HG02970 (cell line): ENCODE measurements at regions not wholly inside any gene's neighbourhood (a gene's known extent, or its start where the extent isn't known, plus 50 kb on each side); places are given as distances from the start of the nearest gene placed in this dataset.

Experiments
- ATAC-seq: cut with Tn5 transposase; IDR thresholded peaks from one replicate; pipeline ENCODE4 v1.9.1; 2021; ENCODE audit warnings: mild to moderate bottlenecking, moderate library complexity, moderate number of reproducible peaks; ENCODE audit not compliant: unreplicated experiment, low FRiP score

DNA sequence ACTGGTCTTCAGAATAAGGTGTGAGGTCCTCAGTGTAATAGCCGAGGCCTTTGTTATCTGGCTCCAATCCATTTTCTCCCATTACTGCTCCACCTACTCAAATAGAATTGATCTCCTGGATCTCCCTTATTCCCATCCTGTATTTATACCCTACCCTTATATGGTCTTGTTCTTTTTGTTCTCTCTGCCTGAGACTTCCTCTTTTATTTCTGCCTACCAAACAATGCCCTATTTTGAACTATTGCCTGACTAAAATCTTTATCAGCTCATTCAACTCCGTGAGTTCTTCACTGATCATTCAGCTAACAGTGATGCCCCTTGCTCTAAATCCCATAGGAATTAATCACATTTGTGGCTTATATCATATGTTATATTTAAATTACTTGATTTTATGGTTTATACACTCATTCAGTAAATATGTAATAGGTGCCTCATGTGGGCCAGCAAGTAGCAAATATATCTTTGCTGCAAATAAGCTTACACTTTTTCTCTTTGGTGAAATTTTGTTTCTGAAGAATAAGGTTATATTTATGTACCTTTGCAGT lies 417.5 kb upstream of the MEF2C start:
- no peak for ATAC-seq

DNA sequence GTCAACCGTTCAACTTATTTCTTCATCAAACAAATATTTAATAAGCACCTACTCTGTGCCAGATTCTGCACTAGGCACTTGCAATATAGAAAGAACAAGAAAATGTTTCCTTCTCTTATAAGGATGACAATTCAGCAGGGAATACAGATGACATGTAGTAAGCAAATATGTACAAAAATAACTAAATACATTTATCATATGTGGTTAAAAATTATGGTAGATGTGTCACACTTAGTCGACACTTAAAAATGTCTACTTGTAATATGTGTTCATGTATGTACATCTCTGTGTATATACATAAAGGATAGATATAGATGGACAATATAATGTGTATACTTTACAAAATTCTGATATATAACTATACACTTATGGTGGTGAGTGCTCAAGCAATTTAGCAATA lies 417.0 kb upstream of the MEF2C start:
- no peak for ATAC-seq

DNA sequence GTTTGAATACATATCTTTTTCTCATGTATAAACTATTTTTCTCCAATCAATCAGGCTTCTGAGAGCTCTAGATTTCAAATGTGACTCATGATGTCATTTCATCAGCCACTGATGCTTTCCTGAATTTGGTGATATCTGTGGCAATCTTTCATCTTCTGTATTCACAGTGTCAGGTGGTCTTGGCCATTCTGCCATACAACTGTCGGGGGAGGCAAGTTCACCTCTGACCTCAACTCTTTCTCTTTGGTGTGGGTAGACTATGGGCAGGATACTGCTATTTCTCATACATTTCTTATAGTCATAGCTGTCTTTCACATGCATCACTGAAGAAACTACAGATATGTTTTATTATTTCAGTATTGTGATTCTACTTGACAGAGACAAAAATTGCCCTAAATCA lies 414.1 kb upstream of the MEF2C start:
- no peak for ATAC-seq

DNA sequence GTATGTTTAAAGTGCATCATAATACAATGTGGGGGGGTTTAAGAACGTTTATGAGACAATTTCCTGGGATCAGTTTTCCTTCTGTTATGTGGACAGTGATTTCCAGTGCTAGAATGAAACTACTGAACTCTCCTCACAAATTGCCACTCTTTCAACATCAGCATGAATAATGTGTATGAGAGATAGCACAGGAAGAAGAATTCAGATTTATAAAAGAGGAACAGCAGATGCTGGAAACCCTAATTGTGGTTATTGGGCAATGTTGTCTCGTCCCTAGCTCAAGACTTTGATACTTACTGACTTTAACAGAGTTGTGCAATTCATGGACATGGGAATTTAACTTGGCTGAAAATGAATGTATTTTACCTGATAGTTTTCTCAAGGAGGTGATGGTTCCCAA lies 410.8 kb upstream of the MEF2C start:
- no peak for ATAC-seq

DNA sequence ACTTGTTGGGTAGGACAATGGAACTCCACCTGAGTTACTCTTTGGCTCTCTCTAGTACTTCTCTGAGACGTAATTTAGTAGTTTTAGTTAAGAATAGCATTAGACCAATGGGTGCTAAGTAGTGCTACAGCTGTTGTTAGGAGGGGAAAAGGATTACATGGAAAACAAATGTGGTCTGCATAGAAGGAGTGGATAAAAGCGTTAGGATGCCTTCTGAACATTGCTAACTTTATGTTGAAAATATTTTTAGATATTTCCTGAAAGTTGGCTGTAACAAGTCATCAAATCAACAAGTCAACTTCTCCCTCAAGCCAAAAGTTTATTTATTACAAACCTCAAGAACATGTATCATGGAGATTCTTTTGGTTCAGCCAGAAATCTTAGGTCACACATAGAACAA lies 409.5 kb upstream of the MEF2C start:
- ATAC-seq = no peak

DNA sequence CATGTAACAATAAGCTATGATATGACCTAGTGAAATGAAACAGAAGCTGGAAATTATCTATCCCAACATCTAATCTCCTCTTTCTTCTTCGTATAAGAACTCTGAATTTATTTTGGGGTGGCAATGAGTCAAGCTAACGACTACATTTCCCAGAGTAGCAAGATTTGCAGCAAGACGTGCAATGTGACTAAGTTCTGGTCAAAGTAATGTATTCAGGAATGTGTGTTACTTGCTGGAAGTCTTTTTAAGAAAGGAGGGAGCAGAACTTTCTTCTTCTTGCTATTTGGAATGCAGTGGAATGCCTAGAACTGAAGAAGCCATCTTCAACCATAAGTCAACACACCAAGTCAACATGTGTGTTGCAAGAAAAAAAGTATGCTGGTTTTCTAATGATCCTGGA lies 406.6 kb upstream of the MEF2C start:
- no peak for ATAC-seq

DNA sequence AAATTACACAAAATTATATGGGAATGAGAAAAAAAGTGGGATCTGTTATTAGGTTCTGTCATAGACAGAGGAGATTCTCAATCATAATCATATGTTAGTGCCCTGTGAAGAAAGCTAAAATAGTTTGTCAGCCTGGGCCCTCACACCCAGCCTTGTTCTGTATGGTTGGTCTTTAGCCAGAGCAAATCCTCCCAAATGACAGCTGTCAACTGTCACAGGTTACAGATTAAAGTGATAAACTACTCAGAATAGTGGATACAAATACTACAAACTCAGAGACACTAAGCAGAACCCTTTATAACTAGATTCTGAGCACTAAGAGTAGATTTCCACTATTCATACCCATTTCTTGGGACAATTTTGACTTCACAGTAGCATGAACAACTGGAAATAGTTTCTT lies 405.0 kb upstream of the MEF2C start:
- no peak for ATAC-seq

DNA sequence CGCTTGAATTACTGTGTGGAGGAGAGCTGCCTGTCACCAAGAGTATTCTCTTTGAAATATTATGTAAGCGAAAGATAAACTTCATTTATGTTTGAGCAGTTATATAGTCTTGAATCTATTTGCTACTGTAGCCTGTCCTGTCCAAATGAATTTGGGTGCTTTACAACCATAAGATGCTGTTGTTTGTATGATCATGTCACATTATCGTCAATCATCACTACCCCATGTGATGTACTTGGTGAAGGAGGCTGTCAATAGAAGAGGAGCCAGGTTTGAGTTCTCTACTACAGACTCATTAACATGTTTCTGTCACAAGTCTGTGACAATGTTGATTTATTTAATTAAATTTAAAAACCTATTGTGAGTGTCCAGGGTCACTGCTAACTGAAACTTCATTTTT lies 403.3 kb upstream of the MEF2C start:
- ATAC-seq = no peak

DNA sequence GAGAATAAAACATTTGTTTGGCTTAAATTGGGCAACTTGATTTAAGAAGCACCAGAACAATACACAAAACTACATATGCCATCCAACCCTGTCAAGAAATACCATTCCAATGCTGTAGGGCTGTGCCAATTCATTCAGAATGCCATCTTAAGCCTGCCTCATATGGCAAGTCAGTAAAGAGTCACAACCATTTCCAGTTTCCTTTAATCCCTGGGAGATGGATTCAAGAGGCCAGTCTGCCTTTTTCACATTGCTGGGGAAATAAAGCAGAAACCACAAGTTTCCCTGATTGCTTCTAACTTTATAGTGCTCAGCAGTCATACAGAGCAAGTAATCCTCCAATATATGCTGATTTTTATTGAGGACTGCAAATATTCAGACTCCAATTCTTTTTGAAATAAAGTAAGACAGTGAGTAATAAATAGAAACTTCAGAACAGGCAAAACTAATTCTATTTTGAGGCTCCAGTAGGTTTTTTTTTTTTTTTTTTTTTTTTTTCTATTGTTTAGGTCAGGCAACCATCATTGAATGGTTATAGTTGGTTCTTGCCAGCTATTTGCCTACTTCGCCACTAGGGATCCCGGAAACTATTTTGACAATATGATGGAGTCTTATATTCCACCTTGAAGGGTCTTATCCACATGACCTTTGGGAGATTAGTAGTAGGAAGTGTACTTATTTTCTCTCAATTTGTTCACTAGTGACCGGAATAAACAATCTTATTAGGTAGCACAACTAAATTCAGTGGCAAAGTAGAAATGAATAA lies 400.9 kb upstream of the MEF2C start:
- no peak for ATAC-seq

DNA sequence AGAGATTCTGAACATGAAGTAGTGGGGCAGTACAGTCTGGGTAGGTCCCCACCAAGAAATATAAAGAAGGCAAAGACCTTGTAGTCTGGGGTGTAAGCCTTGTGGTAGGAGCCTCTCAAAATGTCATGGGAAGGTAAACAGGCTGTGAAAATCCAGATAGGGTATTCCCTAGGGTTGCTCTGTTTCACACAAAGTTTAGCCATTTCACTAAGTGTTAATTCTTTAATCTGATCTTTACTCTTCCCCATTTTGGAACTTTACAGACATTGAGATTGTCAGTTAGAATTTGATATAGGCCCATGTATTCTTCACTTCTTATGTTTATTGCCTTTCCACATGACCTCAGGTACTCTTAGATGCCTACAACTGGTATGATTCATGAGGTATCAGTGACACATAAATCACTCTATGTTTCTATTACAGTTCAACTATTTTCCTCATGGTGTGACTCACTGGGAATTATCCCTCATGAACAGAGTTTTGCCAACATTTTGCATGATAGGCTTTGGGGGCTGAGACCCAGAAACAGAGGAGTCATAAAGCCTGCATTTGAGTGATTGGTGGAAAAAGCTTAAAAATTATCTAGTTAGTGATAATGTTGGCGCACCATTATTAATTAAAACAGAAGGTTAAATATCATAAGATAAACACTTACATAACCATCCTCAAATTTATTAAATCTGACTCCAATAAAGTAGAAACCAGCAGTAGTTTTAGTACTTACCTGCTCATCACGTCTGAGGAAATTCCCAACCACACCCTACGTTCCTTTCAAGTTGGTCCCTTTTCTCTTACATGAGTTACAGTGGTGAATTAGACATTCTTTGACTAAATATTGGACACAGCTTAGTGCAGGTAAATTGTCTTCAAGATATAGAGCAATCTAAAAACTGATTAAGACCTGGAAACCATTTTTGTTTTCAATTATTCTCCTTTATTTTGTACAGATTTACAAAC lies 399.8 kb upstream of the MEF2C start:
- no peak for ATAC-seq

DNA sequence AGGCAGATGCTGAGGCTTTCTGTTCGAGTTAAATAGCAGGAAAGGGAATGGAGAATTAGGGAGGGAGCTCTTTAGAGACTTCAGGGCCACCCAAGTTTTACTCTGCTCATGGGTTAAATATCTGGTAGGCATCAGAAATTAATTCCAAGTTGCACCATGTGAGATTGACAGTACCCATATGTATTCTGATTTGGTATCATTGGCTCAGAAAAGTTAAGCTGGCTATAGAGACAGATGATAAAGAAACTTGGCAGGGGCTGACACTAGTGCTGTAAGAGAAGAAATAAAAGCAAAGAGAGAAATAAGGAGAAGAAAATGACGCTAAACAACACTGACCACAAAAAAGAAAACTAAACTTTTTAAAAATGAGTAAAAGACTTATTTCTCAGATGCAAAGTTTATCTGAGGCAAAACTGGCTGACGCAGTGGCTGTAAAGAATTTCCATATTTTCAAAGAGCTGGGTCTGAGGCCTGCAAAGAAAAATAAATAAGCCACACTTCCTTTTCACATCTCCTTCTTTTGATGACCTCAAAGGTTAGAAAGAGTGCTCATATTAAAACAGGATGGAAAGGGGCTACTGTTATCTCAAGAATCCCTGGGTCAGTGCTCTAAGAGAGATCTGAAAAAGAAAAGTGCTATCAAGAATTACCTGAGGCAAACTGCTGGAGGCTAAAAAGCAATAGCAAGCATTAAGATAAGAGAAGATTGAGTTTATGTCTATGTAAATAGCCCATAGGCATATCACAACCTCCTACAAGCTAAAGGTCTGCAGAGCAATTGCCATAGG lies 399.0 kb upstream of the MEF2C start:
- no peak for ATAC-seq

DNA sequence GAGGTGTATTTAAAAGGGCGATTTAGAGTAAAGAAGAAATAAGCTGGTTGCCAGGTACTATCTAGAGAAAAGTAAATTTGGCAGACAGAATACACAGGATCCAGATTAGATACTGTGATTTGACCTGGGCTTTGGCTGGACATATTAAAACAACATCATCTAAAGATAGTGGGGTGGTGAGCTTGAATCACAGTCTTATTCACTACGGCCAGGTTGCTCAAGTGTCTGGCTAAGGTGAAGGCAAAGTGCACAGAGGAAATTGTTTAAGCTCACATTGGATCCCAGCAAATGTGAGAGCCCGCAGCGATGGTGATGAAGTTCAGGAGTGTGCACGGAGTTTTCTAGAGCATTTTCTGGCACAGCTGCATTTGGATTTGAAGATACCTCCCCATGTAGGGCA lies 398.2 kb upstream of the MEF2C start:
- no peak for ATAC-seq

DNA sequence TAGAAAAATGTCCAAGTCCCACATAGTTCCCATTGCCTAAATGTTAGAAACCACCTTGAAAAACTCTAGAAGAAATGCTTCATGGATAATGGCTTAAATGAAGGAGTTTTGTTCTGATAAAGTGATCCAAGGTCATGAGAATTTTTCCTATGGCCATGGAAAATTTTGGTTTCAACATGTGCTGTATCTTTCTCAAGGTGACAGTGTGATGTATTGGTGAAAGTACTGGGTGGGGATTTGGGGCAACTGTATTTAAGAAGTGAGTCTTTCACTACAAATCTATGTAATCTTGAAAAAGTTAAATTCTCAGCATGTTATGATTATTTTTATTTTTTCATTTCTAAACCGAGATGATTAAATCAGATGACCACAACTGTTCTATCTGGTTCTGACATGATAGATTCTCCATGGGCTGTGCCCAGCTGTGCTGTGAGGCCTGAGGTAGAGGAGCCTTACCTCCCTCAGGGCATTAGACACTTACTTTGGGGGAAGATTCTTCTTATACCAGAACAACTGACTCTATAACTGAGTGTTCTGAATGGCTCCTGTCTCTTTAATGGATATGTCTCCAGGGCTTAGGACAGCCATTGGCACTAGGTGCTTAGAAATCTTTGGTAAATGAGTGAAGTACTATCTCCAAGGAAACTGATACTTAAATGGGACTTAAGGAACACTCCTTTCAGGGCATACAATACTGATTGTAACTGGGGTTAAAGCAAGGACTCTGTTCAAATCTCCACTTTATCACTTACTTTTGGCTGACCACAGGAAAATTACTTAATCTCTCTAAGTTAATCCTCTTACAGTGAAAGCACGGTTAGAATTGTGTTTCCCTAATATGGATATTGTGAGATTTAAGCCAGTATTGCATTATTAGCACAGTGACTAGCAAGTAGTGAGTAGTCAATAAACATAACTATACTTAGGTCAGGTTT lies 397.4 kb upstream of the MEF2C start:
- ATAC-seq = no peak

DNA sequence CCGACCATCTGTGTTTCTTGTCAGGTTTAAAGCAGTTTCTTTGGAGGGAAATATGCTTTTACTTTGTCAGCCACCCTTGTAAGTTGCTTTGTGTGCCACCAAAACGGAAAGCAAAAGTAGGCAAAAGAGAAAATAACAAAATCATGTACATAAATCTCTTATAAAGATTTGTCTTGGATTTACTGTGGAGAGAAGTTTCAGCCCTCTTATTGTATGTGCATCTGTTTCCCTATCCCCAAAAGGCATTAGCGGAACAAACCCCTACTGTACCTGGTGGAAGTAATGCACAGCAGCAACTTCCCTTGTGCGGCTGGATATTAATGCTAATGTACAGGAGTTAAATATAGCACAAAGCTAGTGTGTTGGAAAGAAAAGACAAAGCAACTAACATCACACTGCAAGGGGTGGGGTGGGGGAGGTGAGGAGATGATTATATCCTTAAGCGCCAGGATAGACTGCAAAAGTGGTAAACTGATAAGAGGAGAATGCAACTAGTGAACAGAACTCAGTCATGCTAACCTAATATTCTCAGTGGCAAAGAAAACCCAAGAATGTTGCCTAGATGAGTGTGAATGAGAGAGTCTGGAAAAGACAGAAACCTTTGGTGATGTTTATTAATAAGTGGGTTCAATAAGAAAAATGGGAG lies 396.5 kb upstream of the MEF2C start:
- no peak for ATAC-seq

DNA sequence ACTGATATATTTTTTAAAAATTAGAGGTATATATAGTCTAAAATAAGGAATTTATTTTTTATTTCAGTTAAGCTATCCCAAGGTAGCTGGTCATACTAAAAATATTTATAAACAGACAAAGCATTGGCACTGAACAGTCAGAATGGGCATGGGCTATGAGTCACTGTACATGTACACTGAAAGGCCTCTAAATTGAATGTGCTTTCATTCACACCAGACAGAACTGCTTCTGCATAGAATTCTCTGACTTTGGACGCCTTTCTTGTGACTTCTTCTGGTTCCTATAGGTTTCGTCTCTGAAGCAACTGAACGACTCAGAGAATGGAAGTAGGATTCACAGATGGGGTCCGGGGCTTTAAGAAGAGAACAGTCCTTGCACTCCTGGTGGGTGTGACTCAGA lies 394.8 kb upstream of the MEF2C start:
- no peak for ATAC-seq

DNA sequence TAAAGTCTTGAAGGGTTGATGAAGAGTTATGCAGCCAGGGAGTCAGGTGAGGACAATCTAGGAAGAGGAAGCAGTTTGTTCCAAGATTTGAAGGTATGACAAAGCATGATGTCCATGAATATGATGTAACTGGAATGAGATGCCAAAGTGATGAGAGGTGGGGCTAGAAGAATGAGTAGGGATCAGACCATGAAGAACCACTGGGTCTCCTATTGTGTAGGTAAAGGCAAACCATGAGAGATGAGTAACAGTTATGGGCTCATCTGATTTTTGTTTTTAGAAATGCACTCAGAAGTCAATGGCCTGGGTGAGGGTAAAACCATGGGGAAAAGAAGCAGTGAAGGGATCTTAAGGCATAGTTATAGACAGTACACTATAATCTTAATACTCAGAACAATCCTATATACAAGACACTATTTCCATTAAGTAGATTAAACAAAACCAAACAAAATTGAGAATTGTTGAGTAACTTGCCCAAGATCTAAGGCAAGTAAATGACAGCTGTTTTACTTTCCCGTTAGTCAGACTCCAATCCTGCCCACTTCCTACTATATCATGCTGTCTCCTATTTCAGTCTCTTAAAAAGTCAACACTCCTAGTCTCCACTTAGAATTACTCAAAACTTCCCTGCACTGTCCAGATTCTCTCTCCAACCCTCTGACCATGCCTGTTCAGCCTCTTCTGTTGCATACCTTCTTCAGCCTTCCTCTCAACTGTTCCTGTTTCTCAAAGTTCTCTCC lies 393.8 kb upstream of the MEF2C start:
- ATAC-seq = no peak

DNA sequence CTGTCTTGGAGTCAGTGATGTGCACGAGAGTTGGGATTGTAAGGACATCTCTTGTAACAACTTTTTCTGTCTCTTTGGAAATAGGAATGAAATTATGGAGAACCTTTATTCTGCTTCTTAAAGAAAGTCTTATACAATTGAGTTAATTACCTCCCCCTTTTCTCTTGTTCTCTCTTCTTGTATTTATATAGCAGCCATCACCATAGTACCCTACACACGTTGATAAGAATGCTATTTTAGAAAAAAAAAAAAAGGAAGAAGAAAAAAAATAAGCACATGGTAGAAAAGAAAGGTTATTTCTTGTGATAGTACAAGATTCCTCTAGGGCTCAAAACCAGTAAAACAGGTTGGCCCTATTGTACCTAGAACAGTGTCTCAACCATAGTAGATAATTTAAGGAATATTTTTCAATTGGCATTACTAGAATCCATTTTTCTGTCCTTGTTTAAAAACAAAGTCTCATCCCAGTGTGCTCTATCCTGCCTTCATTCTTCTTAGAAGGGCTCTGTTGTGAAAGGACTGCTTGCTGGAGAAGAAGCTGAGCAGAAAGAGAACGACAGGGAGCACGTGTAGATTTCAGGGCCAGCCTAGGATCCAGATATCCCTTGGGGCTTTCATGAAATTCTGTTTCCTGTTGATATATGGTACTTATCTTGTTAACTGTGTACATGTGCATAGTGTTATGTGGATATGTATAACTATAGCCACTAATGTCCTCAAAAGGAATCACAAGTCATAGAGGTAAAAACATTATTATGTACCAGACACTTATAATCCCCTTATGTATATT lies 392.3 kb upstream of the MEF2C start:
- no peak for ATAC-seq

DNA sequence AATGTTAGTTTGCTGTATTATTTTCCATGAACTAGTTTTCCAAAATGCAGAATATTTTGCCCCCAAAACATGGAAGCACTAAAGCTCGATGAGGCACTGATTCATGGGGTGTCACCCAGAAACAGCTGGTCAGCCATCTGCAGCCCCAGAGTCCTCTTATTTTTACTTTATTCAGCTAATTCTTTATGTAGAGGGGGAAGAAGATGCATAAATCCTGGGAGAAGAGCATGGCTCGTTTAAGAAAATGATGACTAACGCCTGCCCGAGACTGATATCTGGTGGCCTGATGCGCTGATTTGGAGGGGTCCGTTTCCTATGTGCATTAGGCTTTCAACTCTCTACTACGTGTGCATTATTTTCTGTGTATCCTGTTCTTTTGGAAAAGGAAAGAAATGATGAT lies 390.3 kb upstream of the MEF2C start:
- no peak for ATAC-seq
